ENCODE measurements at regions not wholly inside any gene's neighbourhood (a gene's known extent, or its start where the extent isn't known, plus 50 kb on each side); places are given as distances from the start of the nearest gene placed in this dataset.

DNA sequence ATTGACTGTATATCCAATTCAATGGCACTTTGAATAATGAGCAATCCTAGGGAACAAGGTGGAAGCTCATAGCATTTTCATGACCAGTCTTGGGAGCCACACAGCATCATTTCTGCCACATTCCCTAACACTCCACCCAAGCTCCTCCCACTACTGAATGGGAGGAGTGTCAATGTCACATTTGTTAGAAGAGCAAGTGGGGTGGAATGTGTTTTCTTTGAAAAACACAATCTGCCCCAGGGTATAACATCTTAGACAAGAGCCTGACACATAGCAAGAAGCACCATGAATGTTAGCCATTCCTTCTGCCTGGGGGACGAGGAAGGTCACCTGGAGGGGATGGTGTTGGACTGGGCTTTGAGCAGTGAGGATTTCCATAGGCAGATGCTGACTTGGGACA is 258.3 kb upstream of the PMEPA1 start:
- TF ChIP-seq, protein P1, sequence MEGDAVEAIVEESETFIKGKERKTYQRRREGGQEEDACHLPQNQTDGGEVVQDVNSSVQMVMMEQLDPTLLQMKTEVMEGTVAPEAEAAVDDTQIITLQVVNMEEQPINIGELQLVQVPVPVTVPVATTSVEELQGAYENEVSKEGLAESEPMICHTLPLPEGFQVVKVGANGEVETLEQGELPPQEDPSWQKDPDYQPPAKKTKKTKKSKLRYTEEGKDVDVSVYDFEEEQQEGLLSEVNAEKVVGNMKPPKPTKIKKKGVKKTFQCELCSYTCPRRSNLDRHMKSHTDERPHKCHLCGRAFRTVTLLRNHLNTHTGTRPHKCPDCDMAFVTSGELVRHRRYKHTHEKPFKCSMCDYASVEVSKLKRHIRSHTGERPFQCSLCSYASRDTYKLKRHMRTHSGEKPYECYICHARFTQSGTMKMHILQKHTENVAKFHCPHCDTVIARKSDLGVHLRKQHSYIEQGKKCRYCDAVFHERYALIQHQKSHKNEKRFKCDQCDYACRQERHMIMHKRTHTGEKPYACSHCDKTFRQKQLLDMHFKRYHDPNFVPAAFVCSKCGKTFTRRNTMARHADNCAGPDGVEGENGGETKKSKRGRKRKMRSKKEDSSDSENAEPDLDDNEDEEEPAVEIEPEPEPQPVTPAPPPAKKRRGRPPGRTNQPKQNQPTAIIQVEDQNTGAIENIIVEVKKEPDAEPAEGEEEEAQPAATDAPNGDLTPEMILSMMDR (conservative IDR thresholded peaks at IDR 0.05; ENCODE audit: low read length) = no peak
- TF ChIP-seq EZH2phosphoT487 (IDR thresholded peaks at IDR 0.05; ENCODE audit: borderline replicate concordance, low read depth, low read length) = no peak

Measured in OCI-LY7 (cell line).